ENCODE measurements at regions not wholly inside any gene's neighbourhood (a gene's known extent, or its start where the extent isn't known, plus 50 kb on each side); places are given as distances from the start of the nearest gene placed in this dataset.
"Not testable (repeated sequence)": the region's sequence is repeated elsewhere in the genome, so short reads cannot be mapped to it uniquely, and the experiment has no call there.

DNA sequence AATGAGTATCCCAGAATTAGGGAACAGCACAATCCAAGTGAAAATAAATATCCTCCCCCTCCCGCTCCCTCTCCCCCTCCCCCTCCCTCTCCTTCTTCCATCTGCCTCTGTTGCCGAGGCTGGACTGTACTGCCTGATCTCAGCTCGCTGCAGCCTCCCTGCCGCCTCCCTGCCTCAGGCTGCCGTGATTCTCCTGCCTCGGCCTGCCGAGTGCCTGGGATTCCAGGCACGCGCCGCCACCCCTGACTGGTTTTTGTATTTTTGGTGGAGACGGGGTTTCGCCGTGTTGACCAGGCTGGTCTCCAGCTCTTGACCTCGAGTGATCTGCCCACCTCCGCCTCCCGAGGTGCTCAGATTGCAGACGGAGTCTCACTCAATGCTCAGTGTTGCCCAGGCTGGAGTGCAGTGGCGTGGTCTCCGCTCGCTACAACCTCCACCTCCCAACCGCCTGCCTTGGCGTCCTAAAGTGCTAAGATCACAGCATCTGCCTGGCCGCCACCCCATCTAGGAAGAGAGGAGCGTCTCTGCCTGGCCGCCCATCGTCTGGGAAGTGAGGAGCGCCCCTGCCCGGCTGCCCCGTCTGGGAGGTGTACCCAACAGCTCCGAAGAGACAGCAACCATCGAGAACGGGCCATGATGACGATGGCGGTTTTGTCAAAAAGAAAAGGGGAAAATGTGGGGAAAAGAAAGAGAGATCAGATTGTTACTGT is 178.9 kb upstream of the IPO5 start:
- not testable (repeated sequence) for DNase-seq (ENCODE audit: low read depth)

DNA sequence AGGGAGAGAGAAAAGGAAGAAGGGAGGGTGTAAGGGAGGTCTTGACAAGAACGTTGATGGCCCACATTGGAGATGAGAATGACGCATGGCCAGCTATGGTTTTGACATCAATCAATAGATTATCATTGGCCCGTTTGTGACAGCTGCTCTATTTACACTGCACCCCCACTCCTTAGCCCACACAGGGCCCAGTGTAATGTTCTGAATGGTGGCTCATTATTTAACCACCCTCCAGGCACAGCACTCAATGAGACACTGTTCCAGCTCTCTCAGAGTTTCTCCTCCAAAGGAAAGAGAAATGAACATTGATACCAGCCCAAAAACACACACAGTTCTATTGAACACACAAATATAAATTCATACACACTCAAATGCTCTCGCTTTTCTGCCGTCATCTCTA is 173.0 kb upstream of the IPO5 start:
- DNase-seq (ENCODE audit: low read depth) = no peak

DNA sequence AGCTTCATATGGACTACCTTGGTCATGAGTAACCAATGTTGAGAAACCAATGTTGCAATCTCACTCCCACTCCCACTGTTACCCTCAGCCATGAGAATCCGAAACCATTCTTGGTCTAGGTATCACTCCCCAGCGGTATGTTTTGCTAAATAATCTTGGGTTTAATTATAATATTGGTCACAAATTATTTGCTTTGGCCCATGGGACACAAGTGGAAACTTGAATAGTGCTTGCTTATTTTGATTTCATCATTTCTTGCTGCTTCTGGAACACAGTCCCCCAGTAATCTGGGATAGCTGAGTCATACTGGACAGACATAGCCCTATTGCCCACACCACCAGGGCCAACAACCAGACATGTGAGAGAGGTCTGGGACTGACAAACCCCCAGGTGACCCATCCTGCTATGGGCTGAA is 171.6 kb upstream of the IPO5 start:
- DNase-seq (ENCODE audit: low read depth) = no peak

DNA sequence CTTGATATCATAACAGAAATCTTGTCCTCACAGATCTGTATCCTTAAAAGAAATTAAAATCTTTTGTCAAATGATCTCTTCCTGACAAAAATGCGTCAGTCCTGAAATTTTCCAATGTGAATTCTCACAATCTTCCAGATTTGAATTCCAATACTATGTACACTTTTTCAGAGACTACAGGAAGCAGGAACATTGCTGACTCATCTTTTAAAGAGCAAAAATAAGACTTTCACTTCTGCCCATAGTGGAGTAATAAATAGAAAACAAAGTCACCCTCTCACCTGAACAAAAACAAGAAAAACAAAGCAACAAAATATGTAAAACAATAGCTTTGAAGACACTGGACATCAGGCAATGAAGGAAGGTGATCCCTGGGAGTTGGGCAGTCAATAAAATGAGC is 167.0 kb upstream of the IPO5 start:
- no peak for DNase-seq (ENCODE audit: low read depth)

DNA sequence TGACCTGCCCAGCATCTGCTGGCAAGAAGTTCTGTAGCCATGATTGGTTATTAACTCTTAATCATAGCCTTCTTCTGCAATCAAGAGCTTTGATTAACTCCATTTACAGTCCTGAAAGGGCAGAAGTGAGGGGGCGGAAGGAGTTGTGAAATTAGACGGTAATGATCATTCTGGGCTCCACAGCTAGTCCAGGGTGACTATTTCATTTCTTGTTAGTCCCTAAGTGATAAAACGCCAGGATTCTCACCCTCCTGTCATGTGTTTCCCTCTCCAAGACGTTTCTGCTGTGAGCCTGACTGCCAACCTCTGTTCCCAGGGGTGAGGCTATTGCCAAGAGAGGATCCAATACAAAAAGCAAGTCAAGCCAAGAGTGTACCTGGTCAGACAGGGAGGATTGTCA is 155.9 kb upstream of the IPO5 start:
- DNase-seq (ENCODE audit: low read depth) = no peak

DNA sequence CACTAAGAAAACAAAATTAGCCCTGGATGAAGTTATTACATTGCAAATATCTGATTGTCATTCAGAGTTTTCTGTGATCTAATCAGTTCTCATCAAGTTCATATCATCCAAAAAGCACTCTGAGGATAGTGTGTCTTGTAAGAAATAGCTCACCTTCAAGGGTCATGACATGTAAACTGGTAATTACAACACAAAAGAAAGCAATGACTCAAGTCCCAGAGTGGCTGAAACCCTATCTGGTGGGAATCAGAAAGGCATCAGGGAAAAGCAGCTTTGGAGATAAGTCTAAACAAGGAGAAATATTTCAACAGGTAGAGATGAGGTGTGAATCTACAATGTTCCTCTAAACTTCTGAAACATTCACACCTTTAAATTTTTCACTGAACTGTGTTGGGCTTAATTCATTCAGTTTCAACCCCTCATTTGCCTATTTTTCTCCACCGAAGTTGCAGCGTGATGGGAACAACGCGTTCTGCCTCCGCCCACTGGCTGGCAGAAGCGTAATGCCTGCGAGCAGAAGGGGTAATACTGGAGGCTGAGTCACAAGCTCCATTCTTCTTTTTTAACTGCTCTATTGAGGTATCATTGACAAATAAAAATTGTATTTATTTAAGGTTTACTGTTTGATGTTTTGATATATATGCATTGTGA is 155.2 kb upstream of the IPO5 start:
- DNase-seq (ENCODE audit: low read depth) = no peak

DNA sequence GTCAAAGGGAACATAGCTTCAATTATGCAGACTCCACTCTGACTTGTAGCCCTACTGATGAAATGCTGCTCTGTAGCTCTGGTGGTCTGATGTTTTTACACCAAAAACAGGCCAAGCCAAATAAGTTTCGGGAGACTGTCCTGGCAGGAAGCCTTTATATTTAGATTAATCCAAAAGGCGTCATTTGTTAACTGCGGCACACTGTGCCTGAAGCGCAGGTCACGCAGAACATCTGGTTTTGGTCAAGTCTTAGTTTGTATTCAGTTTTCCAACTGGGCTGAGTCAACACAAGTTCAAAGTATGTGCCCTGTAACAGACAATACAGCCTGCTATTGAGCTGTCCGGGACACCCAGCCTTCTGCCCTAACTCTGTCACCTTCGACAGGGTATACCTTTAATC is 154.6 kb upstream of the IPO5 start:
- DNase-seq (ENCODE audit: low read depth) = no peak

DNA sequence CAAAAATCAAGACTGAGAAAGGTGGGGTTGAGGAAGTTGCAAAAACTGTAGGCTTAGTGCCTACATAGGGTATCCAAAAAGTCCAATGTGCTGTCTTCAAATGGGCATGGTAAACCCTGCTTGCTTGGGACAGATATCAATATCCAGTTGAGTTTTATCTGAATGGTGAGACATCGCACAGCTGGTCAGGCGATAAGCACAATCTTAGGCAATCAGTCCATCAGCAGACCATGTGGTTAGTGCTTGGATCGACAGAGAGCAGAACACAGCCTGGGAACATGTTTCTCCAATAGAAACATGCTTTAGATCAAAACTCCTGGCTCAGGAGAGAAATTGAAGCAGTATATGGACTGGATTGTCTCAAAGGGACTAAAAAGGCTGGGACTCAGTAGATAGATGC is 151.3 kb upstream of the IPO5 start:
- DNase-seq (ENCODE audit: low read depth) = no peak

DNA sequence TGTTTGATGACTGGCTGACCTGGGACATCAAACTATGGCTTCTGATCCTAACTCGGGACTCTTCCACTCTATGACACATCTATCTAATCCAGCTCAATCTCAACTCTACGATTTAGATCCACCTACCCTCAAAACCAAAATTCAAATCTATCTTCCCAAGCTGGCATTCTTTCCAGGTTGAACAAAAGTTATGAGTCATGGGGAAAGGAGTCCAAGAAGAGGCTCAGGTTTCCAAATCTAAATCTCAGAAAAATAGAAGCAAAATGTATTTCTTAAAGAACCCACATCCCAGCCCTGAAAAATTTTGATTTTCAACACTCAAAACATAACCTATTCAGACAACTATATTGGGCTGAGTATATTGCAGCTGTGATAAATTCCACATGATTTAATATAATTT is 143.9 kb upstream of the IPO5 start:
- peak; percentile 8 for DNase-seq (ENCODE audit: low read depth)

DNA sequence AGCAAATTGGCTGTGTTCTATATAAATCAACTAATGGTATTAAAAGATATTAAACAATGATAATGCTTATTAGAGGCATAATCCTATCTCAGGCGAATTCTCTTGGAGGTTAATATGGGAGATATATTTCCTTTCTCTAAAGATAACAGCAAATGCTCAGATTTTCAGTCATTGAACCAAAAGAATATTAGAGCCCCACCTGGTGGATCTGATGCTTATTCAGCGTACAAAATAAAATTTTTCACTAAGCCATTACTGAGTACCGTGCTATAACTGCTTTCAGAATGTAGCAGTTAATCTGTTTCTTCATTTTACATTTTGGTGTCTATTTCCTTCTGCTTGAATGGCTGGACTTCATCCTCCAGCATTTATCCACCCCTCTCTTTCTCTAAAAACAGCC is 143.3 kb upstream of the IPO5 start:
- DNase-seq (ENCODE audit: low read depth) = peak; percentile 23

DNA sequence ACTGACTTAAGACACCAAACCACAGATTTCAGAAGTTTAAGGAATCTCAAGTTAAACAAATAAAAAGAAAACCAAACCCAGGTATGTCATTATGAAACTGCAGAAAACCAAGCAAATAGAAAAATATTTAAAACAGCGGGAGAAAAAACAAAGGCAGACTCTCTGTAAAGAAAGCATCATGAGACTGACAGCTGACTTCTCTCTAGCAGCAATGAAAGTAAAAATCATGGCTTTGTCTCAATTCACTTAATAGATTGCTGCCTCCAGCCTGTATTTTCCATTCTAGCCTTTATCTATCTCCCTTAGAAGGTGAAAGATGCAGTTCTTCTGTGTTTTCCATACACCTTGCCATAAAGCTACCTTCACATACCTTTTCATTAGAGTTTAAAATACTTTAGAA is 131.1 kb upstream of the IPO5 start:
- no peak for DNase-seq (ENCODE audit: low read depth)

DNA sequence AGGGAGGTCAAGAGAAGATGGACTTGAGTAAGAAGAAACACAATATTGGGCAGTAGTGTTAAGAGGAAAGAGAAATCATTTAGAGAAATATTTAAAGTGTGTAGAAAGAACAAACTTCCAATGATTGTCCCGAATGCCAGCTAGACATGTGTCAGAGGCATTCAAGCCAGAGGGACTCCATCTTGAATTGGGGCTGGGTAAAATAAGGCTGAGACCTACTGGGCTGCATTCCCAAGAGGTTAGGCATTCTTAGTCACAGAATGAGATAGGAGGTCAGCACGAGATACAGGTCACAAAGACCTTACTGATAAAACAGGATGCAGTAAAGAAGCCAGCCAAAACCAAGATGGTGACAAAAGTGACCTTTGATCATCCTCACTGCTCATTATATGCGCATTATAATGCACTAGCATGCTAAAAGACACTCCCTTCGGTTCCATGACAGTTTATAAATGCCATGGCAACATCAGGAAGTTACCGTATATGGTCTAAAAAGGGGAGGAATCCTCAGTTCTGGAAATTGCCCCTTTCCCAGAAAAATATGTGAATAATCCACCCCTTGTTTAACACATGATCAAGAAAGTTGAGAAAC is 127.0 kb upstream of the IPO5 start:
- no peak for DNase-seq (ENCODE audit: low read depth)

DNA sequence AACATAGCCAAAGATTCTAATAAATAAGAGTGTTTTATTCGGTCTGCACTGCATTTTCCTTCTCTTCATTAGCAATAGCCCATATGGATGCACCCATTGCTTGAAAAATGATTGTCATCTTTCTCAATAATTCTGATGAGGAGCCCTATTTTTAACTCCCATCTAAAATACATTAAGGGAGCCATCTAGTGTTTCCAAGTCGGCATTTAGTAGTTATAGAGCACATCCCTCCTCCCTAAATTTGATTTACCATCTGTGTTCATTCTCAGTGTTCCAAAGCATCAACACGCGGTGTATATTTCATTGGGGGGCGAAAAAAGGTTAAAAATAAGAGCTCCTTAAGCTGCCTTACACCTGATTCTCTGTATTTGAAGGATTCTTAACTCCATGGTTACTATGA is 119.2 kb upstream of the IPO5 start:
- no peak for DNase-seq (ENCODE audit: low read depth)

DNA sequence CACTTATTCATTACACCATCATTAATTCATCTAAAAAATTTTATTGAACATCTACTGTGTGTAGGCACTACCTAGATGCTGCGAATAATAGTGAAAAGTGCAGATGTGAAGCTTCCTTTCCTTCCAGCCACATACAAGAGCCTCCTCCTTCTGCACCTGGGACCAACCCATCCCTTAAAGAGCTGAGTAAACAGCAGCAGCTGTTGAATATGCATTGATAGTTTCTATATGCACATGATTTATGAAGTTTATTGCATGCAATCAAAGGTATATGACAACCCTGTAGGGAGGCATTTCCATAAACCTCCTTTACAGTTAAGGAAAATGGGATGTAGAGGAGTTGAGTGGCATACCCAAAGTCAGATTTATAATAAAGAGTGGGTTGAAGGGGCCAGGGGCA is 110.3 kb upstream of the IPO5 start:
- DNase-seq (ENCODE audit: low read depth) = no peak

DNA sequence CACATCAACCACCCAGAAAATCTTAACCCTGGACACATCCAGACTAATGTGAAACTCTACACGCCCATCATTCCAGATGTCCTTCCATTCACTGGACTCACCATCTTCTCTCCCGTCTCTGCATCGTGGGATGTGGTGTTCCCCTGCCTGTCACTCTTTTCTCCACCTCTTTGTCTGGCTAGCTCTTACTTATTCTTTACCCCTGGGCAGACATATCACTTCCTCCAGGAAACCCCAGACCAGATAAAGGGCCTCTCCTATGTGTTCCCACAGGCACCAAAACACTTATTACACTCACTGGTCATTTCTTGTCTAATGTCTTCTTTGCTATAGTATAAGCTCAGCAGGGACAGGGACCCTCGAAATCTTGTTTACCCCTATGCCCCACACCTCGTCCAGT is 109.3 kb upstream of the IPO5 start:
- DNase-seq (ENCODE audit: low read depth) = no peak

DNA sequence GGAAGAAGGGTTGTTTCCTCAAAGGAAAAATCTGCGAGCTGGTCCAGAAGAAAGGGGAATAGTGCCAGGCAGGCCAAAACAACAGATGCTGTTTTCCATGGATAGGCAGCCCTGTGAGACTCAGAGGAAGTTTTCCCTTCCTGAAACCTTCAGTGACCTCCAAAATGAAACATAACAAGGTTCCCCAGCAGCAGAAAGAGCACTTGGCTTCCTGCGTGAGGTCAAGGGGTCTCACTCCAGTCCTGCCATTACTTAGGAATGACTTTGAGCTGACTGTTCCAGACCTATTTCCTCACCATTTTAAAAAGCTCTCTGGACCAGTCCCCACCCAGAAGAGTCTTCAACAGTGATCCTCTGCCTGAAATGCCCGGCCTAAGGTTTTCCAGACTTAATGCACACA is 104.6 kb upstream of the IPO5 start:
- peak; percentile 3 for DNase-seq (ENCODE audit: low read depth)

DNA sequence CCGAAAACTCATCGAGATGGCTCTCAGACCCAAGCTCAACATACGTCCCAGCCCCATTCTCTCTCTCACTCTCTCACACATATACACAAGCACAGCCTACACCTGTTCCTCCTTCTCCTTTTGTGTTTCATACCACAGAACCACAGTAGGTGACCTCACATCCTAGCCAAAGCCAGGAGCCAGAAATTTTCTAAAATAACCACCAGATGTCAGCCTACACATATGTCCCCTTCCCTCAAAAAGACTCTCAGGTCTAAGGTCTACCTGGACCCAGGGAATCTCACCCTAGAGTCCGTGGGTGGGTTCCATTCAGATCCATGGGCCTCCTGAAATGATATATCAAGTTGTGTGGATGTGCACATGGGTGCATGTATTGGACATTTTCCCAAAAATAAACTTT is 104.2 kb upstream of the IPO5 start:
- DNase-seq (ENCODE audit: low read depth) = peak; percentile 57

DNA sequence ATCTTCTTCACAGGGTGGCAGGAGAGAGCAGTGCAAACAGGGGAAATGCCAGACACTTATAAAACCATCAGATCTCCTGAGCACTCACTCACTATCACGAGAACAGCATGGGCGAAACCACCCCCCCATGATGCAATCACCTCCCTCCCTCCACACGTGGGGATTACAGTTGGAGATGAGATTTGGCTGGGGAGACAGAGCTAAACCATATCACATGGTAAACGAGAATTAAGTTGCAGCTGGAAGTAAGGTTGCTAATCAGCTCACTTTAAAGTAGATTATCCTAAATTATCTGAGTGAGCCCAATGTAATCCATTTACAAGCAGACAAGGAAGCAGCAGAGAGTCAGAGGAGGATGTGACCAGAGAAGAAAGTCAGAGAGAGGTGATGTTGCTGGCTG is 102.2 kb upstream of the IPO5 start:
- DNase-seq (ENCODE audit: low read depth) = no peak

DNA sequence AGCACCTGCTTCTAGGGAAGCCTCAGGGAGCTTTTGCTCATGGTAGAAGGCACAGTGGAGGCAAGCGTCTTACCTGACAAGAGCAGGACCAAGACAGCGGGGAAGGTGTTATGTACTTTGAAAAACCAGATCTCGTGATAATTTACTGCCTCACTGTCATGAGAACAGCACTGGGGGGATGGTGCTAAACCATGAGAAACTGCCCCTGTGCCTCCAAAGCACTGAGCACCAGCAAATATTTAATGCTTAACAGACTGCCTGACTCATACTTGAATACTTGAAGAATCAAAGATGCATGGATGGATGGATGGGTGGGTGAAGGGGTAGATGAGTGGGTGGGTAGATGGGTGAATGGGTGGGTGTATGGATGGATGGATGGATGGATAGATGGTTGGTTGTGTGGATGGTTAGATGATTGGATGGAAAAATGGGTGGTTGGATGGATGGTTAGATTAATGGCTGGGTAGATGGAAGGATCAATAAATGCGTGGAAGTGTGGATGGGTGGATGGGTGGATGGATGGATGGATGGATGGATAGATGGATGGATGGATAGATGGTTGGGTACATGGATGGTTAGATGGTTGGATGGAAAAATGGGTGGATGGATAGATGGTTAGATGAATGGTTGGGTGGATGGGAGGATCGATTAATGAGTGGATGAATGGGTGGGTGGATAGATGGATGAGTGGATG is 101.1 kb upstream of the IPO5 start:
- DNase-seq (ENCODE audit: low read depth) = no peak

DNA sequence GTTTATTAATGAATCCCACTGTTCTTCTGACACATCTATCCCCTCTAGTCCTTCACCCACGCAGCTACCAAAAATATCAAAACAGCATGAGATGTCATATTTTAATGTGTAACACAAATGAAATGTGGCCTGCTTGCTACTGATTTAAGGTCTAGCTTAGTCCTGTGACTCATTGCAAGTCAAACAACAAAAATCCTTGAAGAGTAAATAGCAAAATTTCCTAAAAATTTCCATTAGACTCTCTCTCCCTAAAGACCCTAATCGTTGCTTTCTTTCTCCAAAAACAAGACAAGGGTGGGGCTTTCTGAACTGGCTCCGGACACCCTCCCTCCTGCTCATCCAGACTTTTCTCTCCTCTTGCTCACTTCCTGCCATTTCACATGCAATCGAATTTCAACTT is 99.9 kb upstream of the IPO5 start:
- peak; percentile 19 for DNase-seq (ENCODE audit: low read depth)

DNA sequence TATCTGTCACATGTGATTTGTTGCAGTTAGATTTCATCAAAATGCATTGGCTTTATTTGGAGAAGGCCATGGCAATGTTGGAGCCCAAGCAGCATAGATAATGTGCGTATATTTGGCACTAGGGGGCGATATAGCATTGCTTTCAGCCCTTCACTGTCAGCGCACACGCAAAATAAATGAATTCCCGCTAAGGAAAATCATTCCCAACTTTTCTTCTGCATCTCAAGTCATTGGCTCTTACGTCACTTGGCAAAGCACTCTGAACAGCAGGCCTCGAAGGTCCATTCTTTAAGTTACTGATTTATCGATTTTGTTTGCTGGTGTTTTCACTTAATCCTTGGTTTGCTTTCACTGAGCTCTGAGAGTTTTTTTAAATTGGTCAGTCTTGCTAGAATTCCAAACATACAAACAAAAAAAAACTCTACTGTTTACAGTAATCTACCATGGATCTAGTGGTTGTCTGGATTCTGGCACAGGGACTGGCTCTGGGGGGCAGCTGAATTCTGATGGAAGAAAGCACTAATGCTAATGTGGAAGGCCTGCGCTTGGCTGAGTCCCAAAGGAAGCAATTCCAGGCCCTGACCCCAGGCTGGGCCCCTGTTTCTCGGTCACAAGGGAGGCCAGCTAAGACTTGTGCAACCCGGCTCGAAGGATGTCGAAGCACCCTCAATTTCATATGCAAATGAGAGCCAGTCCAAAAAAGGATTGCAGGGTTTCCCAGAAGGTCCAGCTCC is 97.7 kb upstream of the IPO5 start:
- peak; percentile 76 for DNase-seq (ENCODE audit: low read depth)

DNA sequence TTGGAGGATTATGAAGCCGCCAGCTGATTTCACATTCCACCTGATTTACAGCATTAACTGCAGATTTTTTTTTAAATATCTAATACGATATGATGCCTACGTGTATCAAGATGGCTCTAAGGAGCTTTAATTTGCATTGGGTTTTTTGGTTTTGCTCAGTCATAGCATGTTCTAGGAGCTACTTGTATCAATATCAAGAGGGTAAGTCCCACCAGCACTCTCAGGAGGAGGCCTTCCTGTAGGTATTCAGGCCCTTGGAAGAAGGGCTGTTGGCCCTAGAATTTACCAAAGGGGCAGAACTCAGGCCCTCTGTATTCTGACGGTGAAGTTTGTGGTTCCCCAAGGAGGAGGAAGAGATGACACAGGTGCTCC is 97.2 kb upstream of the IPO5 start:
- DNase-seq (ENCODE audit: low read depth) = no peak
